Mesendoderm (in vitro differentiated cells): ENCODE measurements at regions not wholly inside any gene's neighbourhood (a gene's known extent, or its start where the extent isn't known, plus 50 kb on each side); places are given as distances from the start of the nearest gene placed in this dataset.

Experiments used
- DNase-seq: peaks from one replicate; pipeline ENCODE4 v3.0.0; 2013
- H2AK5ac ChIP-seq: 2 replicates; pipeline ENCODE4 v1.6.1; 2013; ENCODE audit warnings: low read length, inconsistent platforms
- H2BK120ac ChIP-seq: 2 replicates; pipeline ENCODE4 v1.6.1; 2013; ENCODE audit warnings: low read depth, mild to moderate bottlenecking, low read length, moderate library complexity, mixed read lengths
- H2BK15ac ChIP-seq: replicated peaks from 2 replicates; pipeline ENCODE4 v1.6.1; 2013; ENCODE audit warnings: low read depth, mild to moderate bottlenecking, moderate library complexity
- H2BK5ac ChIP-seq: 2 replicates; pipeline ENCODE4 v1.6.1; 2013; ENCODE audit warnings: low read length, inconsistent platforms
- H3K18ac ChIP-seq: 2 replicates; pipeline ENCODE4 v1.6.1; 2013; ENCODE audit warnings: mild to moderate bottlenecking, low read length, mixed read lengths
- H3K23ac ChIP-seq: one replicate; pipeline ENCODE4 v1.6.1; 2013; ENCODE audit warnings: low read length
- H3K27ac ChIP-seq: 2 replicates; pipeline ENCODE4 v1.5.1; 2013; ENCODE audit warnings: low read depth, mild to moderate bottlenecking, inconsistent platforms, low read length, moderate library complexity
- H3K27me3 ChIP-seq: 2 replicates; pipeline ENCODE4 v1.6.1; 2013; ENCODE audit warnings: low read length, control low read depth, mild to moderate bottlenecking, inconsistent platforms; ENCODE audit not compliant: insufficient read depth, poor library complexity
- H3K36me3 ChIP-seq: 2 replicates; pipeline ENCODE4 v1.6.1; 2013; ENCODE audit warnings: low read length, inconsistent platforms; ENCODE audit not compliant: control insufficient read depth, insufficient read depth
- H3K4ac ChIP-seq: one replicate; pipeline ENCODE4 v1.6.1; 2013; ENCODE audit warnings: low read depth, mild to moderate bottlenecking, low read length, moderate library complexity
- H3K4me1 ChIP-seq: 2 replicates; pipeline ENCODE4 v1.6.1; 2013; ENCODE audit warnings: low read depth, low read length, inconsistent platforms; ENCODE audit not compliant: control insufficient read depth
- H3K4me2 ChIP-seq: 2 replicates; pipeline ENCODE4 v1.6.1; 2013; ENCODE audit warnings: low read length
- H3K4me3 ChIP-seq: 2 replicates; pipeline ENCODE4 v1.5.1; 2013; ENCODE audit warnings: mild to moderate bottlenecking, low read length
- H3K56ac ChIP-seq: one replicate; pipeline ENCODE4 v1.6.1; 2013; ENCODE audit warnings: low read length
- H3K79me1 ChIP-seq: 2 replicates; pipeline ENCODE4 v1.6.1; 2013; ENCODE audit warnings: low read length, inconsistent platforms
- H3K79me2 ChIP-seq: 2 replicates; pipeline ENCODE4 v1.6.1; 2013; ENCODE audit warnings: mild to moderate bottlenecking, low read length; ENCODE audit not compliant: control insufficient read depth, insufficient read depth
- H3K9ac ChIP-seq: 2 replicates; pipeline ENCODE4 v1.6.1; 2013; ENCODE audit warnings: low read length, inconsistent platforms
- H4K5ac ChIP-seq: one replicate; pipeline ENCODE4 v1.6.1; 2013; ENCODE audit warnings: low read length
- H4K8ac ChIP-seq: one replicate; pipeline ENCODE4 v1.6.1; 2013; ENCODE audit warnings: low read depth, mild to moderate bottlenecking, control low read depth, low read length, moderate library complexity
- WGBS: extraction: QIAGEN DNeasy Blood & Tissue Kit; methylation state at CpG from one replicate; pipeline ENCODE4 v1.1.7; 2013; ENCODE audit warnings: low lambda C conversion rate, missing lambda C conversion rate; ENCODE audit not compliant: insufficient coverage; ENCODE audit errors: extremely low coverage; 5-methylcytosine and 5-hydroxymethylcytosine counted together

- no peak overlapping the region for H3K4me3 ChIP-seq
- peak; percentile 58 for DNase-seq
- no peaks in the 10 kb centered on the region for H3K4me1 ChIP-seq
- H3K27ac ChIP-seq, result no peak overlapping the region
- H3K18ac ChIP-seq, result no peak overlapping the region
- no peak overlapping the region for H3K4me2 ChIP-seq
- H3K56ac ChIP-seq, result no peak overlapping the region
- H3K36me3 ChIP-seq, result no peaks in the 10 kb centered on the region
- no CpG with 5 or more reads among the region's 3 CpGs for WGBS
- no peaks in the 10 kb centered on the region for H3K27me3 ChIP-seq
- no peak overlapping the region for H2BK120ac ChIP-seq
- no peak overlapping the region for H4K5ac ChIP-seq
- H2BK5ac ChIP-seq, result no peak overlapping the region
- no peaks in the 10 kb centered on the region for H3K79me2 ChIP-seq
- no peak overlapping the region for H3K9ac ChIP-seq
- no peak overlapping the region for H4K8ac ChIP-seq
- no peaks in the 10 kb centered on the region for H3K79me1 ChIP-seq
- H2AK5ac ChIP-seq, result no peak overlapping the region
- H3K23ac ChIP-seq, result no peak overlapping the region
- no peak overlapping the region for H3K4ac ChIP-seq
- H2BK15ac ChIP-seq, result no peak overlapping the region
Observed at GRCh38 chr2:228652366-228652765, 470.9 kb upstream of the SPHKAP start.

- H3K4me1 ChIP-seq, result no peaks in the 10 kb centered on the region
- H3K79me1 ChIP-seq, result no peaks in the 10 kb centered on the region
- H2AK5ac ChIP-seq, result no peak overlapping the region
- H3K27me3 ChIP-seq, result no peaks in the 10 kb centered on the region
- H2BK5ac ChIP-seq, result no peak overlapping the region
- no peak overlapping the region for H3K27ac ChIP-seq
- no peak overlapping the region for H4K5ac ChIP-seq
- no peak overlapping the region for H4K8ac ChIP-seq
- H2BK120ac ChIP-seq, result no peak overlapping the region
- no peak overlapping the region for H2BK15ac ChIP-seq
- no CpG with 5 or more reads among the region's 2 CpGs for WGBS
- no peak overlapping the region for H3K56ac ChIP-seq
- H3K18ac ChIP-seq, result no peak overlapping the region
- H3K4ac ChIP-seq, result no peak overlapping the region
- H3K79me2 ChIP-seq, result no peaks in the 10 kb centered on the region
- H3K4me2 ChIP-seq, result no peak overlapping the region
- H3K36me3 ChIP-seq, result no peaks in the 10 kb centered on the region
- DNase-seq, result no peak
- H3K23ac ChIP-seq, result no peak overlapping the region
- H3K4me3 ChIP-seq, result no peak overlapping the region
- no peak overlapping the region for H3K9ac ChIP-seq
Observed at GRCh38 chr2:228649876-228650275, 468.4 kb upstream of the SPHKAP start.

- H3K18ac ChIP-seq, result no peak overlapping the region
- H3K9ac ChIP-seq, result no peak overlapping the region
- no peak overlapping the region for H3K4ac ChIP-seq
- no peaks in the 10 kb centered on the region for H3K79me2 ChIP-seq
- H3K27ac ChIP-seq, result no peak overlapping the region
- H2BK120ac ChIP-seq, result no peak overlapping the region
- no peak for DNase-seq
- H3K27me3 ChIP-seq, result no peaks in the 10 kb centered on the region
- no peak overlapping the region for H3K56ac ChIP-seq
- no peak overlapping the region for H2AK5ac ChIP-seq
- no peaks in the 10 kb centered on the region for H3K4me1 ChIP-seq
- H3K4me3 ChIP-seq, result no peak overlapping the region
- H3K4me2 ChIP-seq, result no peak overlapping the region
- H3K36me3 ChIP-seq, result no peaks in the 10 kb centered on the region
- H3K23ac ChIP-seq, result no peak overlapping the region
- H4K8ac ChIP-seq, result no peak overlapping the region
- H4K5ac ChIP-seq, result no peak overlapping the region
- no peak overlapping the region for H2BK5ac ChIP-seq
- no peak overlapping the region for H2BK15ac ChIP-seq
- H3K79me1 ChIP-seq, result no peaks in the 10 kb centered on the region
- WGBS, result no CpG with 5 or more reads among the region's 2 CpGs
Observed at GRCh38 chr2:228649447-228649846, 468.0 kb upstream of the SPHKAP start.

- no peak overlapping the region for H3K18ac ChIP-seq
Observed at GRCh38 chr2:228648541-228648940, 467.1 kb upstream of the SPHKAP start.

GRCh38 chr2:228646061-228646460 is 464.6 kb upstream of the SPHKAP start:
- no peak overlapping the region for H3K56ac ChIP-seq
- no peaks in the 10 kb centered on the region for H3K79me2 ChIP-seq
- no peak overlapping the region for H2BK120ac ChIP-seq
- no peaks in the 10 kb centered on the region for H3K4me1 ChIP-seq
- H3K4me2 ChIP-seq, result no peak overlapping the region
- H4K5ac ChIP-seq, result no peak overlapping the region
- H3K36me3 ChIP-seq, result no peaks in the 10 kb centered on the region
- no peak overlapping the region for H3K4ac ChIP-seq
- no peak overlapping the region for H3K27ac ChIP-seq
- H3K18ac ChIP-seq, result no peak overlapping the region
- H3K4me3 ChIP-seq, result no peak overlapping the region
- WGBS, result no CpG with 5 or more reads among the region's 1 CpG
- no peak for DNase-seq
- H2BK15ac ChIP-seq, result no peak overlapping the region
- H4K8ac ChIP-seq, result no peak overlapping the region
- H3K23ac ChIP-seq, result no peak overlapping the region
- H3K79me1 ChIP-seq, result no peaks in the 10 kb centered on the region
- H2BK5ac ChIP-seq, result no peak overlapping the region
- H3K27me3 ChIP-seq, result no peaks in the 10 kb centered on the region
- H3K9ac ChIP-seq, result no peak overlapping the region
- no peak overlapping the region for H2AK5ac ChIP-seq

More at GRCh38 chr2:228648541-228648940, 467.1 kb upstream of the SPHKAP start:
- H3K4me2 ChIP-seq, result no peak overlapping the region
- H3K56ac ChIP-seq, result no peak overlapping the region
- H3K27me3 ChIP-seq, result no peaks in the 10 kb centered on the region
- H4K8ac ChIP-seq, result no peak overlapping the region
- H3K79me1 ChIP-seq, result no peaks in the 10 kb centered on the region
- no peak overlapping the region for H3K9ac ChIP-seq
- no peaks in the 10 kb centered on the region for H3K79me2 ChIP-seq
- no peak overlapping the region for H2BK5ac ChIP-seq
- H3K4me3 ChIP-seq, result no peak overlapping the region
- no peak overlapping the region for H4K5ac ChIP-seq
- H3K27ac ChIP-seq, result no peak overlapping the region
- WGBS, result no CpG with 5 or more reads among the region's 2 CpGs
- no peak overlapping the region for H3K4ac ChIP-seq
- DNase-seq, result no peak
- no peak overlapping the region for H2BK120ac ChIP-seq
- no peaks in the 10 kb centered on the region for H3K4me1 ChIP-seq
- H2BK15ac ChIP-seq, result no peak overlapping the region
- H3K36me3 ChIP-seq, result no peaks in the 10 kb centered on the region
- no peak overlapping the region for H3K23ac ChIP-seq
- no peak overlapping the region for H2AK5ac ChIP-seq

- Histone ChIP-seq H3K9ac (no peak overlapping the region), H2BK120ac (no peak overlapping the region), H3K23ac (no peak overlapping the region), H3K56ac (no peak overlapping the region), H3K4me3 (no peak overlapping the region), H2BK15ac (no peak overlapping the region), H3K79me2 (no peaks in the 10 kb centered on the region), H3K79me1 (no peaks in the 10 kb centered on the region), H3K27ac (no peak overlapping the region), H3K4ac (no peak overlapping the region), H3K36me3 (no peaks in the 10 kb centered on the region), H2AK5ac (no peak overlapping the region), H3K27me3 (no peaks in the 10 kb centered on the region), H2BK5ac (no peak overlapping the region), H3K4me2 (no peak overlapping the region), H4K8ac (no peak overlapping the region), H3K4me1 (no peaks in the 10 kb centered on the region), H4K5ac (no peak overlapping the region), H3K18ac (no peak overlapping the region)
- DNase-seq, result no peak
- no CpG with 5 or more reads among the region's 2 CpGs for WGBS
Observed at GRCh38 chr2:228644199-228644598, 462.7 kb upstream of the SPHKAP start.
